ENCODE measurements at regions not wholly inside any gene's neighbourhood (a gene's known extent, or its start where the extent isn't known, plus 50 kb on each side); places are given as distances from the start of the nearest gene placed in this dataset.

- DNase-seq (ENCODE audit: low read depth), result no peak
Observed at GRCh38 chr20:22315073-22315472, 269.3 kb downstream of the FOXA2 start.

GRCh38 chr20:22312744-22313346 is 271.5 kb downstream of the FOXA2 start:
- DNase-seq (ENCODE audit: low read depth), result no peak

DNA sequence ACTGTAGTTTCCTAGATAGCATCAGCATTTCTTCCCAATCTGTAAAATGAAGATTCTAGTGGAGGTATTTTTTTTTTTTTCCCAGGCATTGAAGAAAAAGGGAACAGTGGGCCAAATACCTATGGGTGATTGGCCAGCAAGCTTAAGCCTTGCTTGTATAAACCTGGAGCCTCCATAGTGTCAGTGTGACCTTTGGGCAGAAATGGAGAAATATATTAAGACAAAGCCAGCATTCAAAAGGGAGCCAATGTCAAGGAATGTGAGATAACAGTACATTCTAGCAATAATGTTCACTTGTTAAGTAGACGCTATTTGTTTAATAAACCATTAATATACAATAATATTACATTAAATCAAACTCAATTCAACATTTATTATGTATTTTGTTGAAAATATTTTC is 275.4 kb downstream of the FOXA2 start:
- no peak for DNase-seq (ENCODE audit: low read depth)

GRCh38 chr20:22307409-22307808 is 277.0 kb downstream of the FOXA2 start:
- no peak for DNase-seq (ENCODE audit: low read depth)

- no peak for DNase-seq (ENCODE audit: low read depth)
Observed at GRCh38 chr20:22305381-22305780, 279.0 kb downstream of the FOXA2 start.

GRCh38 chr20:22303523-22303922 is 280.8 kb downstream of the FOXA2 start:
- no peak for DNase-seq (ENCODE audit: low read depth)

DNA sequence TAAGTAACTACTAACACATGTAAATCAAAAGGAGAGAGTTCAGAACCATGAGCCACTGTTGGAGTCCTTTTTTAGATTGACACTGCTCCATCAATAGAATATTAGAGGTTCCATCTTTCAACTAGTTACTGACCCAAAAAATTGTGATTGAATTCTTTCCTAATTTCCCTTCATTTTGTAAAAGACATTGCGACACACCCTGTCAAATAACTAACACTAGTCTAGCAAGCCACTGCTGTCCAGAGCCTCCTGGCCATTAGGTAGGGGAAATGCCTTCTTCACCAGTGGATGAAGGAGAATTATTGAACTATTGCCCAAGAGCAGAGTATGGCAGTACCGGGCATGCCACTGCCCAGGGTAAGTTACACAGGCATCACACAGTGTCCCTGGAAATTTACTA is 282.3 kb downstream of the FOXA2 start:
- no peak for DNase-seq (ENCODE audit: low read depth)

GRCh38 chr20:22293886-22294285 is 290.5 kb downstream of the FOXA2 start:
- DNase-seq (ENCODE audit: low read depth), result no peak

DNA sequence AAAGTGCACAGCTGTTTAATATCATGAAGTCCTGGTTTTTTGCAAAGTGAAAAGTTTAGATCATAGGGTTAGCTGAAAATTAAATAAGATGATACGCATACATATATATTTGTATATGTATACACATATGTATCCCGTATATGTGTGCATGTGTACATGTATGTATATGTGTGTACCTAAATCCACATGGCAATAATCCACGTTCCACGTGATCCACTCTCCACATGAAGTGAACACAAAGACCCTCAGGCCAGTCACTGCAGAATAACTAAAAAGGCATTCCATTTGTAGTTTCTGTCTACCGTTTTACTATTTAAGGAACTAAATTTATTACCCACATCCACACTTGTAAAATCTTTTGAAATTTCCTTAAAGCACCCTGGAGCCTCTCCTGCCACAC is 294.9 kb downstream of the FOXA2 start:
- DNase-seq (ENCODE audit: low read depth), result no peak

DNA sequence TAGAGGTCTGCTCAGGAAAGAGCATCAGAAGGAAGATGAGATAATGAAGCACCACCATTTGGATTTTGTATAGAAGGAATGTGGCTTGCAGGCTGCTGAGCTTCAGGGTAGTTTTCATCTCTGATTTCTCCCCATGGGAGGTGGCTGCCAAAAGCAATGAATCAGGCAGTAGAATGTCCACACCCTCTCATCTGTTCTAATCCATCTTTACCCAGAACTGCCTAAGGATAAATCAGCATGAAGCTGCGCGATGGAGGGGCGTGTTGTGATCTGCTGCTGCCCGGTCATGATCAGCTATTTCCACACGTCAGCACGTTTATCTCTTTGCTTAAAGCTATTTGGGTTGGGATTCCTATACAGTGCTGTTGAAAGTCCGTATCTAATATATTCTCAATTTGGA is 295.4 kb downstream of the FOXA2 start:
- no peak for DNase-seq (ENCODE audit: low read depth)

- DNase-seq (ENCODE audit: low read depth), result no peak
Observed at GRCh38 chr20:22288156-22288555, 296.2 kb downstream of the FOXA2 start.

GRCh38 chr20:22285555-22285954 is 298.8 kb downstream of the FOXA2 start:
- DNase-seq (ENCODE audit: low read depth), result no peak

GRCh38 chr20:22282696-22283095 is 301.7 kb downstream of the FOXA2 start:
- DNase-seq (ENCODE audit: low read depth), result no peak

- DNase-seq (ENCODE audit: low read depth), result no peak
Observed at GRCh38 chr20:22274330-22274729, 310.0 kb downstream of the FOXA2 start.

- DNase-seq (ENCODE audit: low read depth), result no peak
Observed at GRCh38 chr20:22268675-22269074, 315.7 kb downstream of the FOXA2 start.

- no peak for DNase-seq (ENCODE audit: low read depth)
Observed at GRCh38 chr20:22264917-22265316, 319.5 kb downstream of the FOXA2 start.

- no peak for DNase-seq (ENCODE audit: low read depth)
Observed at GRCh38 chr20:22260506-22260905, 323.9 kb downstream of the FOXA2 start.

GRCh38 chr20:22257912-22258311 is 326.5 kb downstream of the FOXA2 start:
- DNase-seq (ENCODE audit: low read depth), result no peak

- no peak for DNase-seq (ENCODE audit: low read depth)
Observed at GRCh38 chr20:22248051-22248667, 336.2 kb downstream of the FOXA2 start.

DNA sequence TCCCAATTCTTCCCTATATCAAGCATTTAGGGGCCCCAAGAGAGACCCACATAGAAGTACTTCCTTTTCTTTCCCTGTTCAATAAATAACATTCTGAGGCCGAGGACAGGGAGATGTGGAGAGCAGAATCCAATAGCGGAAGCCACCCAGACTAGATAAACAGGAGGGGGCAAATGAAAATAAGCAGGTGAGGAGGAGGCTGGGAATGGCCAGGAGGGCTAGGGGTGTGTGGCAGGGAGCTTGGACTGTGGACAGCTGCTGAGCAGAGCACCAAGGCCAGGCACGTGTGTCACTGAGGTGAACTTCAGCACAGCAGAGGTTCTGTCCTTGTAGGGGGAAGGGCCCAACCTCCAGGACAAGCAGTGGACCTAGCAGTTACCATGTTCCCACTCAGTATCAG is 339.2 kb downstream of the FOXA2 start:
- DNase-seq (ENCODE audit: low read depth), result no peak

DNA sequence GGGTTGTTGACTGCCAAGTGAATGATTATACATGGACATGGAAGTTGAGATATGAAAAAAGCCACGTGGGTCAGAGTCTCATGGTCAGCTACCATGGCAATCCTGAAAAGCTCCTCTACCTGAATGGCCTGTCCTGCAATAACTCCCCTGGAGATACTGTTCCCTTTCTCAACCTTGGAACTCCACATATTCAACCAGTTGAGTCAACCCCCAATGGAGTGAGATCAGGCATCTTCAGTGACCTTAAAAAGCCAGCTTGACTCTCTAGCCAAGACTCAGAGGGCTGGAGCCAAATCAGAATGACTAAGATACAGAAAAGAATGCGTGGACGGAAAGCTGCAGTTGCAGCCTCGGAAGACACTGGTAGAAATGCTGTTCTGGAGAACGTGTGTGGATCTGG is 341.3 kb downstream of the FOXA2 start:
- no peak for DNase-seq (ENCODE audit: low read depth)

DNA sequence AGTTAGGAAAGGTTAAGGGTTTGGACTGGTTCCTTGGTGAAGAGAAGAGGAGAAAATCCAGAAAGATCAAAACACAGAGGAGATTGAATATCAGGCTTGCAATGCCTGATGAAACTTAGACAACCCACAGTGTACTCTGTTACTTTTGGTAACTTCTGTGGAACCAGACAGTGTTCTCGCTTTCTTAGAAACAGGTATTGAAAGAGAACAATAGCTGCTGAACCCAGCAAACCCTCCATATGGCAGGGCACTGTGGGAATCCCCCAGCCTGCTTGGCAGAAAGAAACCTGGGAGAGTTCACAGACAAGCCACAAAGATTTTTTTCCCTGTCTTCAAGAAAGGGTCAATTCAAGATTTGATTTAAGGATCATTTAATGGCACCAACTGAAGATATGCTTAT is 342.8 kb downstream of the FOXA2 start:
- DNase-seq (ENCODE audit: low read depth), result no peak

DNA sequence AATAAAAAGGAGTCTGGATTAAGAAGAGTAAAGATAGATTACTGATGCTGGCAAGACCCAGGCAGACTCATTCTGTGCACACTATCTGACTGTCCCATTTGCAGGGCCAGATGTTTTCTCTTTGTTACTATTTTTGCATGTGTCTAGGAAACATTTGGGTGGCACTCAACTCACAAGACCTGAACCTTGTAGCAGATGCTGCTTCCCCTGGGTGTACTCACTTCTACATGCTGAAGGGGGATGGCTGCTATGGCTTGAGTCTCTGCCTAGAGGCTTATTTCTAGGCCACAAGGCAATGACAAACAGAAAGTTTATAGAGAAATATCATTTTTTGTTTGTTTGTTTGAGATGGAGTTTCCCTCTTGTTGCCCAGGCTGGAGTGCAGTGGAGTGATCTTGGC is 351.4 kb downstream of the FOXA2 start:
- DNase-seq (ENCODE audit: low read depth), result no peak

DNA sequence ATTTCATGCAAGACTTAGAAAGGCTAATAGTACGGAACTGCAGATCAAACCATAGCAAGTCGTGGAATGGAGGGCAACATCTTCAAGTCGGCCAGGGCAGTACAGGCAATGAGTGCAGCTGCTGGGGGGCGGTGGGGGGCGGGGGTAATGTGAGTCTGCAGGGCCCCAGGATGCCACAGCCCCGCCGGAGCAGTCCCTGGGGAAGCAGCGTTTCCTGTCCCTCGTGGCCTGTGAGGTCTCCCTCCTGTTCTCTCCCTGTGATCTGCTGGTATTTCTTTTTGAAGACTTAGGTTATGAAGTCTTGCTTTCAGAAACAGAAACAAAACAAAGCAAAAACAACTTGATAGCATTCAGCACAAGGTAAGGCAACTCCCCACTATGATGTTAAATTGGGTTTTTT is 351.9 kb downstream of the FOXA2 start:
- DNase-seq (ENCODE audit: low read depth), result no peak

Data from activated gamma-delta T cell treated with anti-CD3 and anti-CD28 coated beads, Interleukin-2, amount 50 U/mL, for 16 hours (primary cell).